OCI-LY1 (cell line): ENCODE measurements at regions not wholly inside any gene's neighbourhood (a gene's known extent, or its start where the extent isn't known, plus 50 kb on each side); places are given as distances from the start of the nearest gene placed in this dataset.
A peak's percentile ranks its signal among the peaks of the same experiment; 100 is the strongest.
"Not testable (repeated sequence)": the region's sequence is repeated elsewhere in the genome, so short reads cannot be mapped to it uniquely, and the experiment has no call there.

ENCODE experiments used
- H2AFZ ChIP-seq: fragments of 200-600 bp; sonication (generic), shearing (Covaris generic); 2 replicates; pipeline ENCODE4 v1.6.0; 2014; ENCODE audit warnings: antibody characterized with exemption, mild to moderate bottlenecking, low read length
- H3F3A ChIP-seq: fragments of 200-600 bp; sonication (generic), shearing (Covaris generic); 2 replicates; pipeline ENCODE4 v1.6.0; 2014; ENCODE audit warnings: mild to moderate bottlenecking, antibody characterized with exemption, low read length, moderate library complexity; ENCODE audit not compliant: insufficient read depth
- H3K27ac ChIP-seq: fragments of 200-600 bp; sonication (generic); 2 replicates; pipeline ENCODE4 v1.5.1; 2014; ENCODE audit warnings: low read length, mixed run types, mild to moderate bottlenecking, low read depth; ENCODE audit not compliant: poor library complexity, severe bottlenecking
- H3K27me3 ChIP-seq: fragments of 200-600 bp; sonication (generic); 2 replicates; pipeline ENCODE4 v1.6.0; 2014; ENCODE audit warnings: antibody characterized with exemption, mild to moderate bottlenecking, low read length, moderate library complexity; ENCODE audit not compliant: insufficient read depth
- H3K36me3 ChIP-seq: fragments of 200-600 bp; sonication (generic); 2 replicates; pipeline ENCODE4 v1.6.1; 2014; ENCODE audit warnings: mild to moderate bottlenecking, antibody characterized with exemption, low read length, moderate library complexity, mixed read lengths; ENCODE audit not compliant: insufficient read depth
- H3K4me1 ChIP-seq: fragments of 200-600 bp; sonication (generic); 2 replicates; pipeline ENCODE4 v1.5.1; 2014; ENCODE audit warnings: mild to moderate bottlenecking, low read length, moderate library complexity; ENCODE audit not compliant: insufficient read depth, severe bottlenecking
- H3K4me2 ChIP-seq: fragments of 200-600 bp; sonication (generic), shearing (Covaris generic); 2 replicates; pipeline ENCODE4 v1.6.1; 2014; ENCODE audit warnings: low read length
- H3K4me3 ChIP-seq: fragments of 200-600 bp; sonication (generic); 2 replicates; pipeline ENCODE4 v1.5.1; 2014; ENCODE audit warnings: low read length, low read depth, mild to moderate bottlenecking, mixed read lengths; ENCODE audit not compliant: poor library complexity, severe bottlenecking
- H3K79me2 ChIP-seq: fragments of 200-600 bp; shearing (Covaris generic); 2 replicates; pipeline ENCODE4 v1.6.1; 2016; ENCODE audit warnings: mixed run types, low read length, mixed read lengths; ENCODE audit not compliant: insufficient read depth
- H3K9ac ChIP-seq: fragments of 200-600 bp; sonication (generic), shearing (Covaris generic); 2 replicates; pipeline ENCODE4 v1.6.1; 2014; ENCODE audit warnings: mild to moderate bottlenecking, low read length, mixed read lengths
- H3K9me2 ChIP-seq: fragments of 200-600 bp; sonication (generic), shearing (Covaris generic); 2 replicates; pipeline ENCODE4 v1.6.1; 2014; ENCODE audit warnings: low read depth, mild to moderate bottlenecking, low read length, mixed read lengths
- H3K9me3 ChIP-seq: fragments of 200-600 bp; shearing (Covaris generic); 2 replicates; pipeline ENCODE4 v1.6.1; 2014; ENCODE audit warnings: low read length, mixed read lengths
- H4K20me1 ChIP-seq: fragments of 200-600 bp; sonication (generic), shearing (Covaris generic); 2 replicates; pipeline ENCODE4 v1.6.0; 2016; ENCODE audit warnings: mild to moderate bottlenecking, low read length; ENCODE audit not compliant: insufficient read depth
- CTCF ChIP-seq: fragments of 200-600 bp; sonication (generic), shearing (Covaris generic); IDR thresholded peaks from 2 replicates; pipeline ENCODE4 v1.5.1; 2017; ENCODE audit warnings: mild to moderate bottlenecking, antibody characterized with exemption, low read length, moderate library complexity, mixed read lengths
- EZH2 ChIP-seq: fragments of 200-600 bp; sonication (generic), shearing (Covaris generic); IDR thresholded peaks from 2 replicates; pipeline ENCODE4 v1.8.0; 2017; ENCODE audit warnings: borderline replicate concordance, mixed run types, mild to moderate bottlenecking, antibody characterized with exemption, low read length, moderate library complexity, mixed read lengths

GRCh38 chr2:47697681-47698435 is 85.1 kb upstream of the MSH6 start:
- not testable (repeated sequence) for H3K27me3 ChIP-seq, H4K20me1 ChIP-seq, H3K9me3 ChIP-seq, H3K9me2 ChIP-seq, H2AFZ ChIP-seq, H3F3A ChIP-seq
- H3K27ac ChIP-seq, result peak overlapping the region; percentile 100
- peak overlapping the region; percentile 97 for H3K4me2 ChIP-seq
- H3K4me1 ChIP-seq, result peaks cover 93% of the 10 kb centered on the region
- H3K4me3 ChIP-seq, result peak overlapping the region; percentile 95
- H3K79me2 ChIP-seq, result peaks cover 62% of the 10 kb centered on the region
- peaks cover 35% of the 10 kb centered on the region; the same call in 1 of the 2 replicates for H3K36me3 ChIP-seq
- peak overlapping the region; percentile 100 for H3K9ac ChIP-seq

GRCh38 chr2:47697000-47697601 is 85.8 kb upstream of the MSH6 start:
- no peaks in the 10 kb centered on the region for H4K20me1 ChIP-seq
- no peaks in the 10 kb centered on the region for H3K9me2 ChIP-seq
- peaks cover 33% of the 10 kb centered on the region; the same call in 1 of the 2 replicates for H3K36me3 ChIP-seq
- no peaks in the 10 kb centered on the region for H3K9me3 ChIP-seq
- peak overlapping the region; percentile 100 for H3K9ac ChIP-seq
- peak overlapping the region; percentile 95 for H3K4me3 ChIP-seq
- H2AFZ ChIP-seq, result no peak overlapping the region
- peaks cover 10% of the 10 kb centered on the region; the same call in 1 of the 2 replicates for H3F3A ChIP-seq
- H3K27me3 ChIP-seq, result no peaks in the 10 kb centered on the region
- TF ChIP-seq EZH2, result no peak
- TF ChIP-seq CTCF, result no peak
- peaks cover 59% of the 10 kb centered on the region for H3K79me2 ChIP-seq
- peaks cover 86% of the 10 kb centered on the region for H3K4me1 ChIP-seq
- H3K27ac ChIP-seq, result peak overlapping the region; percentile 100
- H3K4me2 ChIP-seq, result peak overlapping the region; percentile 97

GRCh38 chr2:47696478-47696831 is 86.5 kb upstream of the MSH6 start:
- H3K4me2 ChIP-seq, result peak overlapping the region; percentile 97
- H3F3A ChIP-seq, result peaks cover 10% of the 10 kb centered on the region; the same call in 1 of the 2 replicates
- no peaks in the 10 kb centered on the region for H4K20me1 ChIP-seq
- H3K79me2 ChIP-seq, result peaks cover 53% of the 10 kb centered on the region
- H3K27me3 ChIP-seq, result no peaks in the 10 kb centered on the region
- peak overlapping the region; percentile 100 for H3K9ac ChIP-seq
- H3K9me3 ChIP-seq, result no peaks in the 10 kb centered on the region
- no peaks in the 10 kb centered on the region for H3K9me2 ChIP-seq
- peak overlapping the region; percentile 95 for H3K4me3 ChIP-seq
- H3K27ac ChIP-seq, result peak overlapping the region; percentile 100
- TF ChIP-seq CTCF, result no peak
- TF ChIP-seq EZH2, result no peak
- peaks cover 27% of the 10 kb centered on the region; the same call in 1 of the 2 replicates for H3K36me3 ChIP-seq
- H2AFZ ChIP-seq, result no peak overlapping the region
- peaks cover 86% of the 10 kb centered on the region for H3K4me1 ChIP-seq
